ENCODE measurements at regions not wholly inside any gene's neighbourhood (a gene's known extent, or its start where the extent isn't known, plus 50 kb on each side); places are given as distances from the start of the nearest gene placed in this dataset.

DNA sequence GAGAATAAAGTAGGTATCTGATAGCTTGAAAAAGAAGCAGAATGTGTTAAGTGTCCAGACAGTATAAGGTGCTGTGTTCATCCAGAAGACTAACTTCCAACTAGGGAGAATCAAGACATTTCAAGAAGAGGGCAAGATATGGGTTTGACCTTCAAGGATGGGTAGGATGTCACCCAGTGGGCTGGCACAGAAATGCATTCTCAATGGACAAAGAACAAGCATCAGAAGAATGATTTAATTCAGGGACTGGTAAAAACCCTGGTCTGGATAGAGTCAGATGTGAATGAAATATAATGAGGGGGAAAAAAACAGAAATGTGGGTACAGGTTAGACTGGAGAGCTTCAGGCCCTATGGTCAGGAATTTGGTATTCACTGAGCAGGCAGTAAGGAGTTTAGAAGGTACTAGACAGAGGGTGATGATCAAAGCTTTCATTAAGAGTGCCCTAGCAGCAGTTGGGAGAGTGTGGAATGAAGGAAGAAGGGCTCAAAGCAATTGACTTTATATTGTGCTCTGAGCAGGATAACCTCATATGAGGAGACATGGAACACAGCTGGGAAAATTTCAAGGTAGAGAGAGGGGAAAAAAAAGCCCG, 180.7 kb upstream of the ANK3 start:
- DNase-seq (ENCODE audit: low read depth) = no peak
- TF ChIP-seq, protein P1, sequence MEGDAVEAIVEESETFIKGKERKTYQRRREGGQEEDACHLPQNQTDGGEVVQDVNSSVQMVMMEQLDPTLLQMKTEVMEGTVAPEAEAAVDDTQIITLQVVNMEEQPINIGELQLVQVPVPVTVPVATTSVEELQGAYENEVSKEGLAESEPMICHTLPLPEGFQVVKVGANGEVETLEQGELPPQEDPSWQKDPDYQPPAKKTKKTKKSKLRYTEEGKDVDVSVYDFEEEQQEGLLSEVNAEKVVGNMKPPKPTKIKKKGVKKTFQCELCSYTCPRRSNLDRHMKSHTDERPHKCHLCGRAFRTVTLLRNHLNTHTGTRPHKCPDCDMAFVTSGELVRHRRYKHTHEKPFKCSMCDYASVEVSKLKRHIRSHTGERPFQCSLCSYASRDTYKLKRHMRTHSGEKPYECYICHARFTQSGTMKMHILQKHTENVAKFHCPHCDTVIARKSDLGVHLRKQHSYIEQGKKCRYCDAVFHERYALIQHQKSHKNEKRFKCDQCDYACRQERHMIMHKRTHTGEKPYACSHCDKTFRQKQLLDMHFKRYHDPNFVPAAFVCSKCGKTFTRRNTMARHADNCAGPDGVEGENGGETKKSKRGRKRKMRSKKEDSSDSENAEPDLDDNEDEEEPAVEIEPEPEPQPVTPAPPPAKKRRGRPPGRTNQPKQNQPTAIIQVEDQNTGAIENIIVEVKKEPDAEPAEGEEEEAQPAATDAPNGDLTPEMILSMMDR (IDR thresholded peaks at IDR 0.05; ENCODE audit: control insufficient read depth, extremely low read depth, insufficient read depth) = no peak

DNA sequence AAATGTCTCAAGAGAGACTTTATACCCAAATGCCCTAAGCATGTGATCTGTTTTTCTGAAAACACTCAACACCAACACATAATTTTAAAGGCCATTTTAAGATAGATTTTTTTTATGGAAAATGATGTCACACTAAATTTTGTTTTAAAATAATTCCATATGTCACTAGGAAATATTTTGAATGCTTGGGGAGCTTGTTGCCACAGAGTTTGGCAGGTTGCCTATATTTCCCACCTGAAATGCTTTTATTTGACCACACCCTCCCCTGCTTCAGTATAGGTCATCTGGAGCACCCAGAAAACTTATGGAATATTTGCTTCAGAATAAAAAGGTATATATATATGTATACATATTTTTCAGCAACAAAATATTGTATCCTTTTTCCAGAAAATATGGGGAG, 180.0 kb upstream of the ANK3 start:
- H3K4me3 ChIP-seq (ENCODE audit: low read depth, low read length) = no peak overlapping the region
- TF ChIP-seq, protein P1 (IDR thresholded peaks at IDR 0.05; ENCODE audit: control insufficient read depth, extremely low read depth, insufficient read depth) = no peak
- no peak for DNase-seq (ENCODE audit: low read depth)

More for the DNA sequence above, 180.7 kb upstream of the ANK3 start:
- H3K4me3 ChIP-seq (ENCODE audit: low read depth, low read length) = no peak overlapping the region

DNA sequence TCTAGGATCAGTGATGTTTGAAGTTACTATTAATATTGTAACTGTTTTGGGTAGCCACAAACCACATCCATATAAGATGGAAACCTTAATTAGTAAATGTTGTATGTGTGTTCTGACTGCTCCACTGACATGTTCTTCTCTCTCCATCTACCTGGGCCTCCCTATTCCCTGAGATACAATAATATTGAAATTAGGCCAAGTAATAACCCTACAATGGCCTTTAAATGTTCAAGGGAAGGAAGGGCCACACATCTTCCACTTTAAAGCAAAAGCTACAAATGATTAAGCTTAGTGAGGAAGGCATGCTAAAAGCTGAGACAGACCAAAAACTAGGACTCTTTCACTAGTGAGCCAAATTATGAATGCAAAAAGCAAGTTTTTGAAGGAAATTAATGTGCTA, 176.4 kb upstream of the ANK3 start:
- H3K4me3 ChIP-seq (ENCODE audit: low read depth, low read length) = no peak overlapping the region
- TF ChIP-seq, protein P1 (IDR thresholded peaks at IDR 0.05; ENCODE audit: control insufficient read depth, extremely low read depth, insufficient read depth) = no peak
- no peak for DNase-seq (ENCODE audit: low read depth)

DNA sequence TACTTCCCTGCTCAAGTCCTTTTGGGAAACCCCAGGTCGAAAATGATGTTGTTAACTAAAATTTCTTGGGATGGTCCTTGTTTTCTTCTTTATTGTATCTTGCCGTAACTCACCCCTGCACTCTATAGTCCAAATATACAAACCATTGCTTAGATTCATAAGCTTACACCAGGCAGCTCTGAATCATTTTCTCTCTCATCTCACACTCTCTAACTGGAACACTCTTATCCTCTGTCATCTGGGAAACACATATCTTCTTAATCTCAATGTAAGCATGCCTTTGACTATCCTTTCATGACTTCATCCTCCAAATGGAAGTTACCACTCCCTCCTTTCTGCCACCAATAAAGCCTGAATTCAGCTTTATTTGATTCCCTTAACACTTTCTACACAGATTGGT, 175.8 kb upstream of the ANK3 start:
- TF ChIP-seq, protein P1 (IDR thresholded peaks at IDR 0.05; ENCODE audit: control insufficient read depth, extremely low read depth, insufficient read depth) = no peak
- no peak overlapping the region for H3K4me3 ChIP-seq (ENCODE audit: low read depth, low read length)
- DNase-seq (ENCODE audit: low read depth) = no peak

DNA sequence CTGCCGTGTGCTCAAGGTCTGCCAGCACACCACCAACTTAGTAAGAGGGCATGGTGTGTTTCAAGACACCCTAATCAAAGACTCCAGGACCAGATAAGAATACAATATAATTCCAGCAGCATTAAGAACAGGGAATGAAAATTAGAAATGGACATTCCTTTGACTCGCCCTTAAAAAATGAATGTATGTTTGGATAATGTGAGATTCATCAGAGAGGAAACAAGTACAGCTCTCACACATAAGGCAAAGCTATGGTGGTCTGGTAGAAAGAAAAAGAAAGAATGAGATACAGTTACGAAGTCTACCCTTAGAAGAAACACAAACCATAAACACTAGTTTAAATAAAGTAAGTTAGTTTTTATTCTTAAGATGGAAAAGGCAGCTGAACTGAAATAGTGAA, 174.8 kb upstream of the ANK3 start:
- no peak for DNase-seq (ENCODE audit: low read depth)
- TF ChIP-seq, protein P1 (IDR thresholded peaks at IDR 0.05; ENCODE audit: control insufficient read depth, extremely low read depth, insufficient read depth) = no peak
- no peak overlapping the region for H3K4me3 ChIP-seq (ENCODE audit: low read depth, low read length)

DNA sequence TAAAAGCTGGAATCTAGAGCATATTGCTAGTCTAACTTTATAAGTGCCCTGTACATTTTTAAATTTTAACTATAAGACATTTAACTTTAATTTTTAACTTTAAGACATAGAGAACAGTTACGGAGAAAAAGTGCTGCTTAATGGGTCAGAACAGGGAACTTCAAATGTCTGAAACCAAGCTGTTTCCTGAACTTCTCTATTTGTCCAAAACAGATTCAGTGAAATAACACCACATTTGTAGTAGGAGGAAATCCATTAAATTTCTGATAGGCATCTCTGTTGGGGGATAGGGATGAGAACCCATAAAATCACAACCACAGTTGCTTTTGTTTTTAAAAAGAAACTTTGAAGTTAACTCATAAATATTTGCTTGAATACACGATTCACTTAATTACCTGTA, 170.8 kb upstream of the ANK3 start:
- no peak for DNase-seq (ENCODE audit: low read depth)
- TF ChIP-seq, protein P1 (IDR thresholded peaks at IDR 0.05; ENCODE audit: control insufficient read depth, extremely low read depth, insufficient read depth) = no peak
- H3K4me3 ChIP-seq (ENCODE audit: low read depth, low read length) = no peak overlapping the region

DNA sequence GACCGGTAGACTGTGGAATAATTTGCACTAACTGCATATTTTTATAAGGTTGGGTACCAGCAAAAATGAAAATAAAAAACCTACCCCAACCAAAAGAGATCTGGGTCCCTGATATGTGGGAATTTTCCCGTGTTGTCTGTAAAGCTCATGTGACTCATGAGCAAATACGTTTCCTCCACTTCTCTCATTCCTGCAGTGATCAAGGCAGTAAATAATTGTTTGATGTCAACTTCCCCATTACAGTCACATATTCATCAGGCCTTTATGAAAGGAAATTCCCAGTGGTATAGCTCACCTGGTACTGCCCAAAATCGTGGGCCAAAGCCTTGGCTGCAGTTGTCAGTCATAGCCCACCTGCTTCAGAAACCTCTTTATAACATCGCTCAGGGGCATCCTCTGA, 166.0 kb upstream of the ANK3 start:
- no peak for DNase-seq (ENCODE audit: low read depth)
- TF ChIP-seq, protein P1 (IDR thresholded peaks at IDR 0.05; ENCODE audit: control insufficient read depth, extremely low read depth, insufficient read depth) = no peak
- no peak overlapping the region for H3K4me3 ChIP-seq (ENCODE audit: low read depth, low read length)

All from LNCaP clone FGC (cell line).